Testis (tissue), 2 donors: ENCODE measurements at regions not wholly inside any gene's neighbourhood (a gene's known extent, or its start where the extent isn't known, plus 50 kb on each side); places are given as distances from the start of the nearest gene placed in this dataset.

Source experiments
- DNase-seq: peaks from one replicate; pipeline ENCODE4 v3.0.0-alpha.2; 2019
- H3K27ac ChIP-seq, 2 donors: fragments of 200-600 bp; sonication (generic); one replicate each; pipeline ENCODE4 v1.5.1; 2019
- H3K27me3 ChIP-seq: fragments of 200-600 bp; sonication (generic); one replicate; pipeline ENCODE4 v1.5.1; 2019
- H3K36me3 ChIP-seq: fragments of 200-600 bp; sonication (generic); one replicate; pipeline ENCODE4 v1.5.1; 2017; ENCODE audit warnings: low read depth; ENCODE audit errors: missing control alignments
- H3K4me1 ChIP-seq: fragments of 200-600 bp; sonication (generic); one replicate; pipeline ENCODE4 v1.5.1; 2019
- H3K4me3 ChIP-seq, 2 donors: fragments of 200-600 bp; sonication (generic); one replicate each; pipeline ENCODE4 v1.5.1; 2017 to 2019
- H3K9me3 ChIP-seq: fragments of 200-600 bp; sonication (generic); one replicate; pipeline ENCODE4 v1.5.1; 2017
- CTCF ChIP-seq, 3 experiments: fragments of 450-650 bp in 2 of 3; fragments of 200-600 bp in 1 of 3; sonication (generic) in 1 of 3; IDR thresholded peaks; one replicate each; pipeline ENCODE4 v1.5.1; 2016 to 2019; ENCODE audit warnings: antibody characterized with exemption in 3 of 3, mild to moderate bottlenecking in 2 of 3, moderate library complexity in 1 of 3
- POLR2A ChIP-seq: fragments of 450-650 bp; IDR thresholded peaks from one replicate; pipeline ENCODE4 v1.6.1; 2017; ENCODE audit warnings: antibody characterized with exemption, mild to moderate bottlenecking, moderate library complexity
- whole genome bisulfite sequencing, 2 donors: methylation state at CpG; one replicate each; pipeline ENCODE4 v1.1.5; 2018; 5-methylcytosine and 5-hydroxymethylcytosine counted together
- intact Hi-C: fragments of 100-400 bp; cut with DNase I; formaldehyde crosslinking; loops from one replicate; pipeline ENCODE4 v1.15.1; 2023; ENCODE audit warnings: low total_unique reads

GRCh38 chr14:96617635-96618034 lies 115.5 kb downstream of the PAPOLA start:
- DNase-seq: no peak
- H3K9me3 ChIP-seq: no peaks in the 10 kb centered on the region
- intact Hi-C loops: no loop called here
- no peak for TF ChIP-seq CTCF (IDR thresholded peaks at IDR 0.05)
- no peak for TF ChIP-seq POLR2A
- no peaks in the 10 kb centered on the region for H3K4me1 ChIP-seq
- no peaks in the 10 kb centered on the region for H3K36me3 ChIP-seq
- no peak overlapping the region for H3K4me3 ChIP-seq
- no peaks in the 10 kb centered on the region for H3K27me3 ChIP-seq
- WGBS, 2 donors: 83 to 90% methylated on average over 4 of the region's 4 CpGs
- no peak overlapping the region for H3K27ac ChIP-seq

GRCh38 chr14:96622926-96623325 lies 120.7 kb downstream of the PAPOLA start:
- WGBS, 2 donors: 89 to 95% methylated on average over 8 of the region's 8 CpGs
- Histone ChIP-seq H3K4me1 (no peaks in the 10 kb centered on the region), H3K4me3 (no peak overlapping the region), H3K27me3 (no peaks in the 10 kb centered on the region), H3K27ac (no peak overlapping the region), H3K9me3 (no peaks in the 10 kb centered on the region), H3K36me3 (no peaks in the 10 kb centered on the region)
- no peak for TF ChIP-seq CTCF (IDR thresholded peaks at IDR 0.05)
- TF ChIP-seq POLR2A: no peak
- intact Hi-C loops: no loop called here
- DNase-seq: no peak

GRCh38 chr14:96623676-96624484 lies 121.7 kb downstream of the PAPOLA start:
- no peak for TF ChIP-seq CTCF (IDR thresholded peaks at IDR 0.05)
- no peak for TF ChIP-seq POLR2A

GRCh38 chr14:96624661-96625425 lies 122.7 kb downstream of the PAPOLA start:
- no peak for DNase-seq

More at GRCh38 chr14:96623676-96624484, 121.7 kb downstream of the PAPOLA start:
- intact Hi-C loops: no loop called here
- no peak for DNase-seq
- H3K9me3 ChIP-seq: no peaks in the 10 kb centered on the region
- H3K4me1 ChIP-seq: no peaks in the 10 kb centered on the region
- no peaks in the 10 kb centered on the region for H3K36me3 ChIP-seq
- no peak overlapping the region for H3K4me3 ChIP-seq
- H3K27ac ChIP-seq: no peak overlapping the region
- H3K27me3 ChIP-seq: no peaks in the 10 kb centered on the region
- WGBS, 2 donors: 57 to 63% methylated on average over 18 to 34 of the region's 34 CpGs

More at GRCh38 chr14:96624661-96625425, 122.7 kb downstream of the PAPOLA start:
- Histone ChIP-seq H3K36me3 (no peaks in the 10 kb centered on the region), H3K27ac (no peak overlapping the region), H3K9me3 (no peaks in the 10 kb centered on the region), H3K4me3 (no peak overlapping the region), H3K4me1 (no peaks in the 10 kb centered on the region), H3K27me3 (no peaks in the 10 kb centered on the region)
- WGBS, 2 donors: 42 to 46% methylated on average over 13 to 27 of the region's 37 CpGs
- TF ChIP-seq POLR2A (no peak), CTCF (IDR thresholded peaks at IDR 0.05) (no peak)
- intact Hi-C loops: no loop called here
